ENCODE measurements at regions not wholly inside any gene's neighbourhood (a gene's known extent, or its start where the extent isn't known, plus 50 kb on each side); places are given as distances from the start of the nearest gene placed in this dataset.
"Not testable (repeated sequence)": the region's sequence is repeated elsewhere in the genome, so short reads cannot be mapped to it uniquely, and the experiment has no call there.

- DNase-seq: no peak
Measured at GRCh38 chr7:51881309-51881708, 564.7 kb upstream of the COBL start.

- DNase-seq: no peak
Measured at GRCh38 chr7:51878865-51879264, 562.3 kb upstream of the COBL start.

- DNase-seq: no peak
Measured at GRCh38 chr7:51869452-51869851, 552.8 kb upstream of the COBL start.

- DNase-seq: no peak
Measured at GRCh38 chr7:51867117-51867516, 550.5 kb upstream of the COBL start.

- DNase-seq: no peak
Measured at GRCh38 chr7:51860305-51860704, 543.7 kb upstream of the COBL start.

GRCh38 chr7:51850126-51850525 lies 533.5 kb upstream of the COBL start:
- no peak for DNase-seq

- no peak for DNase-seq
Measured at GRCh38 chr7:51847461-51848134, 531.0 kb upstream of the COBL start.

- not testable (repeated sequence) for DNase-seq
Measured at GRCh38 chr7:51839130-51839529, 522.5 kb upstream of the COBL start.

- no peak for DNase-seq
Measured at GRCh38 chr7:51827631-51828030, 511.0 kb upstream of the COBL start.

DNA sequence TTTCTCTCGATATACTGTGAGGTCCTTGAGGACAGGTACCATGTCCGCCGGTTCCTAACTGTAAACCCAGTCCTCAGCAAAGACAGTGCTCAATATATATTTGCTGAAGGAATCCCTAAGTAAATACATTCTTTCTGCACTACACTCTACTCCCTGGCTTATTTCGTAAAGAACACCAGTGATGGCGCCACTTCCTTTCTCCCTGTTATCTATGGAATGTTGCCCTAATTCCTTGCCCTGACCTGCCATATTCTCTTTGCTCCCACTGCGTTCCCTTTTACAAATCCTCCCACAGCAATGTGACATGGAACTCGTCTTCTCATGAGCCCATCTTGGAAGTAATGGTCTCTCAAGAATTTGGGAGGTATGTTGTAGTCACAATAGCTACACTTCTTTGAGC lies 507.4 kb upstream of the COBL start:
- no peak for DNase-seq

GRCh38 chr7:51823437-51823836 lies 506.8 kb upstream of the COBL start:
- DNase-seq: no peak

GRCh38 chr7:51817694-51818225 lies 501.2 kb upstream of the COBL start:
- no peak for DNase-seq

DNA sequence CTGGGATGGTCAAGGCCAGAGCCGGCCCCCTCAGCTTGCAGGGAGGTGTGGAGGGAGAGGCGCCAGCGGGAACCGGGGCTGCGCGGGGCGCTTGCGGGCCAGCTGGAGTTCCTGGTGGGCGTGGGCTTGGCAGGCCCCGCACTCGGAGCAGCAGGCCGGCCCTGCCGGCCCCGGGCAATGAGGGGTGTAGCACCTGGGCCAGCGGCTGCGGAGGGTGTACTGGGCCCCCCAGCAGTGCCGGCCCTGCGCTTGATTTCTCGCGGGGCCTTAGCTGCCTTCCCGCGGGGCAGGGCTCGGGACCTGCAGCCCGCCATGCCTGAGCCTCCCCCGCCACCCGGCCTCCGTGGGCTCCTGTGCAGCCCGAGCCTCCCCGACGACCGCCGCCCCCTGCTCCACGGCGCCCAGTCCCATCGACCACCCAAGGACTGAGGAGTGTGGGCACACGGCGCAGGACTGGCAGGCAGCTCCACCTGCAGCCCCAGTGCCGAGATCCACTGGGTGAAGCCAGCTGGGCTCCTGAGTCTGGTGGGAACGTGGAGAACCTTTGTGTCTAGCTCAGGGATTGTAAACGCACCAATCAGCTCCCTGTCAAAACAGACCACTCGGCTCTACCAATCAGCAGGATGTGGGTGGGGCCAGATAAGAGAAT lies 489.3 kb upstream of the COBL start:
- DNase-seq: not testable (repeated sequence)

DNA sequence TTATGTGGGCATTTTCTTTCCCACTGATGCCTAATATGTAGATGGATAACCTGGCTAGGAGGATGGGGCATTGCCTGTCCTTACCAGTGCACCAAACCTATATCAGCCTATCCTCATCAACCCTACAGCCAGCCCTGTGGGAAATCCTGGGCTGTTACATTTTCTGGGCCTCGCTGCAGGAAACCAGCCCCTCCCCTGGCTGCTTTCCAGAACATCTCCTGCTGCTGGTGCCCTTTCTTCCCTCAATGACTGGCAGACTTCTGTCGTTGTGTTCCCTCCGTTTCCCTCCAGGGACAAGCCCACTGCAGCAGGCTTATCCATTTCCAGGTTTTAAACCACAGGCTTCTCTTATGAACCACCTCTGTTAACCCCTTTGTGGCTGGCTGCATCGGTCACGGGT lies 486.1 kb upstream of the COBL start:
- DNase-seq: no peak

DNA sequence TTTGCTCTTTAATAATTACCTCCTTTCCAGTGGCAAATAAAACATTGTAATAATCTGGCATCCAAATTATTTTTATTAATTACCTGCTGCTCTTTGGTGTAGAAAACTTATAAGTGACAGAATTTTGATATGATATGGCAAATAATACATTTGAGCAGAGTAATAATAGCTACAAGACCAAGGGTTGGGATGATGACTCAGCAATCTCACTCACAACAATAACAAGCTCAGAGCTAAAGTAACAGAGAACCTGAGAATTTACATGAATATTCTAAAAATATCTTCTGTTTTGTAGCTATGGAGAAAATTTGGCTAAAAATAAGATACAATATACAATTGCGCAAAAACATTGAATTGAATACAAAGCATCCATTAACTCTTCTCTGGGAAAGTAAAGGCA lies 480.8 kb upstream of the COBL start:
- no peak for DNase-seq

DNA sequence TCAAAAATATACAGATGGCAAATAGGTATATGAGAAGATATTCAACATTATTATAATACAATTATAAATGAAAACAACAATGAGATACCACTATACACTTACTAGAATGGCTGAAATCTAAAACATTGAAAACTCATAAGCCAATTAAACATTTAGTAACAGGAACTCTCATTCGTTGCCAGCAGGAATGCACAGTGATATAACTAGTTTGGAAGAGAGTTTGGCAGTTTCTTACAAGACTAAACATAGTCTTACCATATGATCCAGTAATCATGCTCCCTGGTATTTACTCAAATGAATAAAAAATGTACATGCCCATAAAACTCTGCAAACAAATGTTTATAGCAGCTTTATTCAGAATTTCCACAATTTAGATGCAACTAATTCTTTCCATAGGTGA lies 476.2 kb upstream of the COBL start:
- DNase-seq: no peak

DNA sequence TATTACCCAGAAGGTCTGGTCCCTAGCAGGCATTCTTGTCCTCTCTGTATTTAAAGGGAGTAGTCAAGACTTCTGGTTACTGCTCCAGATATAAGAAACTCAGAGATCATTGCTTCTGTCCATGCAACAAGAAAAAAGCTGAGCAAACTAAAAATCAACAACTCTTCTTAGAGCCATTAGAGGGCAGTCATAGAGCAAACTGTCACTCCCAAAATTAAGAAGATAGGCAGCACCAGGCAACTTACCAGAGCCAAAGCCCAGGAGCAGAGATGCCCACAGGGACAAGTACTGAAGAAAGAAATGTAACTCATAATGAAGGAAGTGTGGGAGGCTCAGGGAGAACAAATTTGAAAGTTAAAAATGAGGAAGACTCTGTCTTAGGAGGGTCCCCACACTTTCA lies 472.9 kb upstream of the COBL start:
- no peak for DNase-seq

GRCh38 chr7:51786284-51786683 lies 469.7 kb upstream of the COBL start:
- no peak for DNase-seq

DNA sequence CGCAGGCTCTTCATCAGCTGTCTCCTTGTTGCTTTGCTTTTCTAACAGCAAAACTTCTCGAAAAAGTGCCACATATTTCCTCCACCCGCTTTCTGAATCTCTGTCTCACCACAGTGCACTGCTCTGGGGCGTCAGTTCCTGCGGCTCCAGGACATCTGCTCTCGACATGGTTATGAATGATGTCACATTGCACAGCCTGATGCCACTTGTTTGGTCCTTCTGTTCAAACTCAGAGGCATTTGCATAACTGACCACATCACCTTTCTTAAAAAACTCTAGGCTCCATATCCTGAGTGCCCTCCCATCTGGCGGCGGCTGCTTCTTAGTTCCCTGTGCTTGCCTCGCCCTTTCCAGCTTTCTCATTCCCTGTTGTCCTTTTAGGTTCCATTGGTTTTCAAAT lies 469.3 kb upstream of the COBL start:
- no peak for DNase-seq

- DNase-seq: no peak
Measured at GRCh38 chr7:51785171-51785570, 468.6 kb upstream of the COBL start.

GRCh38 chr7:51783241-51783640 lies 466.6 kb upstream of the COBL start:
- DNase-seq: no peak

GRCh38 chr7:51778121-51778520 lies 461.5 kb upstream of the COBL start:
- no peak for DNase-seq

- DNase-seq: no peak
Measured at GRCh38 chr7:51774178-51774577, 457.6 kb upstream of the COBL start.

- no peak for DNase-seq
Measured at GRCh38 chr7:51772190-51772589, 455.6 kb upstream of the COBL start.

- DNase-seq: no peak
Measured at GRCh38 chr7:51764976-51765375, 448.4 kb upstream of the COBL start.
